ENCODE measurements at regions not wholly inside any gene's neighbourhood (a gene's known extent, or its start where the extent isn't known, plus 50 kb on each side); places are given as distances from the start of the nearest gene placed in this dataset.

DNA sequence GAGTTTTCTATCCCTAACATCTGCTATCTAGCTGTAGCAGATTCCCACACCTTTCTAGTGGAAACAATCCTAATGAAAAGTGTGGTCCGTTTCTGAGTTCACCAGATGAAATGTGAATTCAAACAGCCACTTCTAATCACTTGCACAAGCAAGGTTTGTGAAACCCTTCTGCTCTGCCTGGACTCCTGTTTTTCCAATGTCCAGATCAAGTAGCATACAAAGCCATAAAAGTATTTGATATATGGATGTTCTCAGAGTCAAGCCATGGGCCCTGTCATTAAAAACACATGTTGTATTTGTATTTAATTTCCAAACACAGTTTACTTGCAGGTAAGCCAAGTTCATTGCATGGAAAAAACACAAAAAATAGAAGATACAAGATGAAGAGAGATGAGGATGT, 570.4 kb downstream of the NR2F1-AS1 start:
- TF ChIP-seq CTCF (IDR thresholded peaks at IDR 0.05; ENCODE audit: low read depth, low read length) (no peak), EZH2phosphoT487 (IDR thresholded peaks at IDR 0.05; ENCODE audit: low read depth) (no peak)

Data from OCI-LY3 (cell line).